GM18517 (cell line): ENCODE measurements at regions not wholly inside any gene's neighbourhood (a gene's known extent, or its start where the extent isn't known, plus 50 kb on each side); places are given as distances from the start of the nearest gene placed in this dataset.

ENCODE experiments used
- ATAC-seq: cut with Tn5 transposase; IDR thresholded peaks from one replicate; pipeline ENCODE4 v1.9.1; 2021; ENCODE audit warnings: mild to moderate bottlenecking, moderate library complexity; ENCODE audit not compliant: unreplicated experiment

- no peak for ATAC-seq
Observed at GRCh38 chr6:95489185-95489863, 88.0 kb upstream of the MANEA start.

GRCh38 chr6:95496769-95497426 is 80.4 kb upstream of the MANEA start:
- ATAC-seq: no peak

GRCh38 chr6:95501032-95501904 is 76.1 kb upstream of the MANEA start:
- ATAC-seq: no peak

GRCh38 chr6:95503568-95503967 is 73.8 kb upstream of the MANEA start:
- no peak for ATAC-seq

- no peak for ATAC-seq
Observed at GRCh38 chr6:95511404-95511803, 65.9 kb upstream of the MANEA start.

- ATAC-seq: no peak
Observed at GRCh38 chr6:95515975-95516374, 61.4 kb upstream of the MANEA start.

- ATAC-seq: no peak
Observed at GRCh38 chr6:95517004-95517403, 60.3 kb upstream of the MANEA start.

GRCh38 chr6:95517568-95517967 is 59.8 kb upstream of the MANEA start:
- ATAC-seq: no peak

GRCh38 chr6:95518630-95519227 is 58.6 kb upstream of the MANEA start:
- no peak for ATAC-seq

GRCh38 chr6:95519228-95520037 is 57.9 kb upstream of the MANEA start:
- ATAC-seq: no peak

- no peak for ATAC-seq
Observed at GRCh38 chr6:95521181-95521580, 56.2 kb upstream of the MANEA start.
